ENCODE measurements at regions not wholly inside any gene's neighbourhood (a gene's known extent, or its start where the extent isn't known, plus 50 kb on each side); places are given as distances from the start of the nearest gene placed in this dataset.

GRCh38 chr5:26669523-26669922, 368.9 kb downstream of the CDH9 start:
- H3K36me3 ChIP-seq (replicated peaks in 1 of 2; ENCODE audit: control extremely low read depth in 1 of 2, control insufficient read depth in 1 of 2, extremely low read depth in 1 of 2, insufficient read depth in 2 of 2, low read length in 1 of 2): no peaks in the 10 kb centered on the region
- H3K9me3 Mint-ChIP-seq (ENCODE audit: insufficient read depth): no peaks in the 10 kb centered on the region
- no peak overlapping the region for H3K4me2 ChIP-seq (replicated peaks; ENCODE audit: low read depth, low read length, poor library complexity, severe bottlenecking)
- H2AFZ ChIP-seq (ENCODE audit: insufficient read depth, low read depth, low read length, poor library complexity, severe bottlenecking): no peak overlapping the region
- H3K4me1 Mint-ChIP-seq: no peaks in the 10 kb centered on the region
- intact Hi-C loops (cut with micrococcal nuclease): no loop called here
- TF ChIP-seq EZH2 (IDR thresholded peaks at IDR 0.05; ENCODE audit: borderline replicate concordance, insufficient read depth, low read depth, low read length, poor library complexity, severe bottlenecking) (no peak), CTCF (IDR thresholded peaks at IDR 0.05) (no peak)
- H3K27me3 ChIP-seq (replicated peaks in 1 of 4; ENCODE audit: control extremely low read depth in 1 of 4, control insufficient read depth in 3 of 4, insufficient read depth in 4 of 4, low read length in 3 of 4): no peaks in the 10 kb centered on the region
- CTCF ChIA-PET: no interaction called here
- 96% methylated on average over 25 of the region's 25 CpGs for WGBS (ENCODE audit: insufficient coverage)
- POLR2A ChIA-PET: no interaction called here
- H3K27me3 Mint-ChIP-seq: no peaks in the 10 kb centered on the region
- ATAC-seq (ENCODE audit: low read depth) (no peak), DNase-seq (no peak)
- H3K4me3 Mint-ChIP-seq: no peak overlapping the region
- no peaks in the 10 kb centered on the region for H4K20me1 ChIP-seq (ENCODE audit: control insufficient read depth, insufficient read depth, low read length, poor library complexity, severe bottlenecking)
- H3K4me1 ChIP-seq (ENCODE audit: control insufficient read depth in 2 of 2, insufficient read depth in 2 of 2, low read length in 2 of 2): no peaks in the 10 kb centered on the region
- H3K9ac ChIP-seq (ENCODE audit: low read length): no peak overlapping the region
- H3K4me3 ChIP-seq (ENCODE audit: control extremely low read depth in 1 of 5, extremely low read depth in 1 of 5, insufficient read depth in 1 of 5, low read depth in 2 of 5, low read length in 4 of 5): no peak overlapping the region
- H3K27ac Mint-ChIP-seq: no peak overlapping the region
- no peaks in the 10 kb centered on the region for H3K79me2 ChIP-seq (ENCODE audit: control insufficient read depth, insufficient read depth, low read length)
- peaks cover 0 to 10% (median 0%) of the 10 kb centered on the region in 3 donors for H3K9me3 ChIP-seq (ENCODE audit: control extremely low read depth in 1 of 3, control insufficient read depth in 2 of 3, insufficient read depth in 1 of 3, low read length in 2 of 3)
- H3K27ac ChIP-seq (ENCODE audit: low read length in 2 of 2): no peak overlapping the region

- no peak overlapping the region for H3K9ac ChIP-seq (ENCODE audit: low read length)
- H3K36me3 ChIP-seq (replicated peaks in 1 of 2; ENCODE audit: control extremely low read depth in 1 of 2, control insufficient read depth in 1 of 2, extremely low read depth in 1 of 2, insufficient read depth in 2 of 2, low read length in 1 of 2): no peaks in the 10 kb centered on the region
- no peaks in the 10 kb centered on the region for H3K79me2 ChIP-seq (ENCODE audit: control insufficient read depth, insufficient read depth, low read length)
- H3K27ac ChIP-seq (ENCODE audit: low read length in 2 of 2): no peak overlapping the region
- H3K9me3 Mint-ChIP-seq (ENCODE audit: insufficient read depth): no peaks in the 10 kb centered on the region
- H2AFZ ChIP-seq (ENCODE audit: insufficient read depth, low read depth, low read length, poor library complexity, severe bottlenecking): no peak overlapping the region
- H4K20me1 ChIP-seq (ENCODE audit: control insufficient read depth, insufficient read depth, low read length, poor library complexity, severe bottlenecking): no peaks in the 10 kb centered on the region
- H3K4me2 ChIP-seq (replicated peaks; ENCODE audit: low read depth, low read length, poor library complexity, severe bottlenecking): no peak overlapping the region
- CTCF ChIA-PET: no interaction called here
- WGBS (ENCODE audit: insufficient coverage): 91% methylated on average over 9 of the region's 14 CpGs
- intact Hi-C loops (cut with micrococcal nuclease): no loop called here
- no peak for TF ChIP-seq EZH2 (IDR thresholded peaks at IDR 0.05; ENCODE audit: borderline replicate concordance, insufficient read depth, low read depth, low read length, poor library complexity, severe bottlenecking)
- TF ChIP-seq CTCF (IDR thresholded peaks at IDR 0.05): no peak
- H3K27ac Mint-ChIP-seq: no peak overlapping the region
- no peaks in the 10 kb centered on the region for H3K27me3 Mint-ChIP-seq
- no peaks in the 10 kb centered on the region for H3K4me1 Mint-ChIP-seq
- H3K4me3 Mint-ChIP-seq: no peak overlapping the region
- ATAC-seq (ENCODE audit: low read depth) (no peak), DNase-seq (no peak)
- POLR2A ChIA-PET: no interaction called here
- H3K9me3 ChIP-seq (ENCODE audit: control extremely low read depth in 1 of 3, control insufficient read depth in 2 of 3, insufficient read depth in 1 of 3, low read length in 2 of 3): peaks cover 0 to 10% (median 0%) of the 10 kb centered on the region in 3 donors
- H3K4me1 ChIP-seq (ENCODE audit: control insufficient read depth in 2 of 2, insufficient read depth in 2 of 2, low read length in 2 of 2): no peaks in the 10 kb centered on the region
- H3K4me3 ChIP-seq (ENCODE audit: control extremely low read depth in 1 of 5, extremely low read depth in 1 of 5, insufficient read depth in 1 of 5, low read depth in 2 of 5, low read length in 4 of 5): no peak overlapping the region
- no peaks in the 10 kb centered on the region for H3K27me3 ChIP-seq (replicated peaks in 1 of 4; ENCODE audit: control extremely low read depth in 1 of 4, control insufficient read depth in 3 of 4, insufficient read depth in 4 of 4, low read length in 3 of 4)
Observed at GRCh38 chr5:26669031-26669430, 369.4 kb downstream of the CDH9 start.

Data from B cell (primary cell).